ENCODE measurements at regions not wholly inside any gene's neighbourhood (a gene's known extent, or its start where the extent isn't known, plus 50 kb on each side); places are given as distances from the start of the nearest gene placed in this dataset.

- TF ChIP-seq CTCF (IDR thresholded peaks at IDR 0.05; ENCODE audit: poor library complexity) (no peak), EZH2 (IDR thresholded peaks at IDR 0.05; ENCODE audit: borderline replicate concordance) (no peak), EZH2phosphoT487 (IDR thresholded peaks at IDR 0.05; ENCODE audit: low read depth, severe bottlenecking, unreplicated experiment) (no peak)
- 100% methylated on average over 6 of the region's 6 CpGs for WGBS (ENCODE audit: low lambda C conversion rate, missing lambda C conversion rate)
These were observed 129.3 kb upstream of the KIF26B start for GRCh38 chr1:245025525-245025924.

GRCh38 chr1:245023222-245023621 is 131.6 kb upstream of the KIF26B start:
- no peak overlapping the region for H3K4me2 ChIP-seq
- H3K4me1 ChIP-seq (ENCODE audit: insufficient read depth): no peaks in the 10 kb centered on the region
- H3K9me3 ChIP-seq (ENCODE audit: low read depth): no peaks in the 10 kb centered on the region
- no peaks in the 10 kb centered on the region for H3K79me2 ChIP-seq
- no peak overlapping the region for H2AFZ ChIP-seq
- H3K27ac ChIP-seq: no peak overlapping the region
- H3K9me2 ChIP-seq (replicated peaks; ENCODE audit: insufficient read depth): no peaks in the 10 kb centered on the region
- H3K4me3 ChIP-seq: no peak overlapping the region
- no peaks in the 10 kb centered on the region for H4K20me1 ChIP-seq (ENCODE audit: insufficient read depth, poor library complexity, severe bottlenecking)
- H3K27me3 ChIP-seq: no peaks in the 10 kb centered on the region
- TF ChIP-seq EZH2 (IDR thresholded peaks at IDR 0.05; ENCODE audit: borderline replicate concordance) (no peak), EZH2phosphoT487 (IDR thresholded peaks at IDR 0.05; ENCODE audit: low read depth, severe bottlenecking, unreplicated experiment) (no peak), CTCF (IDR thresholded peaks at IDR 0.05; ENCODE audit: poor library complexity) (no peak)
- H3K36me3 ChIP-seq (replicated peaks; ENCODE audit: insufficient read depth, low read depth): no peaks in the 10 kb centered on the region
- no peak for DNase-seq (ENCODE audit: low spot score)
- 100% methylated on average over 2 of the region's 2 CpGs for WGBS (ENCODE audit: low lambda C conversion rate, missing lambda C conversion rate)

More at GRCh38 chr1:245025525-245025924, 129.3 kb upstream of the KIF26B start:
- Histone ChIP-seq H2AFZ (no peak overlapping the region), H3K4me1 (ENCODE audit: insufficient read depth) (no peaks in the 10 kb centered on the region), H3K36me3 (replicated peaks; ENCODE audit: insufficient read depth, low read depth) (no peaks in the 10 kb centered on the region), H3K9me3 (ENCODE audit: low read depth) (no peaks in the 10 kb centered on the region), H3K4me3 (no peak overlapping the region), H3K79me2 (no peaks in the 10 kb centered on the region), H3K4me2 (no peak overlapping the region), H3K9me2 (replicated peaks; ENCODE audit: insufficient read depth) (no peaks in the 10 kb centered on the region), H3K27ac (no peak overlapping the region), H4K20me1 (ENCODE audit: insufficient read depth, poor library complexity, severe bottlenecking) (no peaks in the 10 kb centered on the region), H3K27me3 (no peaks in the 10 kb centered on the region)
- no peak for DNase-seq (ENCODE audit: low spot score)

GRCh38 chr1:245019910-245020486 is 134.8 kb upstream of the KIF26B start:
- H3K9me3 ChIP-seq (ENCODE audit: low read depth): no peaks in the 10 kb centered on the region
- no peaks in the 10 kb centered on the region for H3K4me1 ChIP-seq (ENCODE audit: insufficient read depth)
- no peaks in the 10 kb centered on the region for H3K79me2 ChIP-seq
- no peak for TF ChIP-seq EZH2 (IDR thresholded peaks at IDR 0.05; ENCODE audit: borderline replicate concordance)
- no peak for TF ChIP-seq CTCF (IDR thresholded peaks at IDR 0.05; ENCODE audit: poor library complexity)
- TF ChIP-seq EZH2phosphoT487 (IDR thresholded peaks at IDR 0.05; ENCODE audit: low read depth, severe bottlenecking, unreplicated experiment): no peak
- WGBS (ENCODE audit: low lambda C conversion rate, missing lambda C conversion rate): 92% methylated on average over 6 of the region's 6 CpGs
- H3K27me3 ChIP-seq: no peaks in the 10 kb centered on the region
- no peak overlapping the region for H3K4me2 ChIP-seq
- H3K4me3 ChIP-seq: no peak overlapping the region
- no peaks in the 10 kb centered on the region for H3K9me2 ChIP-seq (replicated peaks; ENCODE audit: insufficient read depth)
- no peak for DNase-seq (ENCODE audit: low spot score)
- no peaks in the 10 kb centered on the region for H3K36me3 ChIP-seq (replicated peaks; ENCODE audit: insufficient read depth, low read depth)
- H4K20me1 ChIP-seq (ENCODE audit: insufficient read depth, poor library complexity, severe bottlenecking): no peaks in the 10 kb centered on the region
- H2AFZ ChIP-seq: no peak overlapping the region
- H3K27ac ChIP-seq: no peak overlapping the region

All from hepatocyte (in vitro differentiated cells).